HCT116 (cell line): ENCODE measurements at regions not wholly inside any gene's neighbourhood (a gene's known extent, or its start where the extent isn't known, plus 50 kb on each side); places are given as distances from the start of the nearest gene placed in this dataset.

Experiments used
- ATAC-seq: fragments of 200-7000 bp; cut with Tn5 transposase; 2 replicates; pipeline ENCODE4 v1.9.1; 2020; ENCODE audit warnings: mild to moderate bottlenecking, moderate library complexity
- BruUV-seq: library from RNA; stranded (reverse); fragments of 400-500 nt; replicated peaks from 2 replicates; lab custom pipeline; 2021; lab: Mats Ljungman, UMichigan
- CTCF ChIA-PET: fragments of 300-600 bp; sonication (Branson Sonifier 250); formaldehyde crosslinking; loops from one replicate; lab custom pipeline; 2021; ENCODE audit warnings: antibody characterized with exemption; lab: Charles Lee
- POLR2A ChIA-PET: fragments of 300-600, 350-600 bp; sonication (Branson Sonifier 250); formaldehyde crosslinking; loops from one replicate; lab custom pipeline; 2021; ENCODE audit warnings: antibody characterized with exemption; lab: Charles Lee
- RAD21 ChIA-PET, 2 experiments: fragments of 300-600 bp; sonication (Branson Sonifier 250); formaldehyde crosslinking; loops; one replicate each; lab custom pipeline; 2023; ENCODE audit warnings: low total read pairs in 2 of 2; ENCODE audit not compliant: uncharacterized antibody in 2 of 2, unreplicated experiment in 2 of 2, low non-redundant PET in 1 of 2; lab: Charles Lee
- DNase-seq: peaks from one replicate; pipeline ENCODE4 v3.0.0-alpha.2; 2010; ENCODE audit warnings: low read depth, low spot score
- H2AFZ ChIP-seq: fragments of 200-600 bp; shearing (Covaris generic), sonication (generic); 2 replicates; pipeline ENCODE4 v1.6.1; 2017; ENCODE audit warnings: low read depth, mixed run types, mixed read lengths, antibody characterized with exemption, low read length; ENCODE audit not compliant: poor library complexity, severe bottlenecking
- H3K27ac ChIP-seq: 2 replicates; pipeline ENCODE4 v1.5.1; 2012; ENCODE audit warnings: low read depth, low read length
- H3K27me3 ChIP-seq: fragments of 200-600 bp; sonication (generic); 2 replicates; pipeline ENCODE4 v1.6.1; 2016; ENCODE audit warnings: mixed run types, low read length, mixed read lengths; ENCODE audit not compliant: insufficient read depth
- H3K36me3 ChIP-seq, 2 experiments: fragments of 200-500 bp in 1 of 2; fragments of 200-600 bp in 1 of 2; sonication (Bioruptor generic) in 1 of 2; sonication (generic) in 1 of 2; 2 replicates each; pipeline versions ENCODE4 v1.5.1 to v1.6.1; 2014 to 2016; ENCODE audit warnings: low read length in 2 of 2, inconsistent platforms in 1 of 2, mixed read lengths in 1 of 2, mixed run types in 1 of 2; ENCODE audit not compliant: insufficient read depth in 2 of 2, control insufficient read depth in 1 of 2
- H3K4me1 ChIP-seq, 2 experiments: fragments of 200-600 bp in 1 of 2; sonication (generic) in 1 of 2; 2 replicates each; pipeline versions ENCODE4 v1.5.1 to v1.6.1; 2012 to 2017; ENCODE audit warnings: low read length in 2 of 2, inconsistent platforms in 1 of 2, mild to moderate bottlenecking in 1 of 2, mixed read lengths in 1 of 2, mixed run types in 1 of 2, moderate library complexity in 1 of 2; ENCODE audit not compliant: insufficient read depth in 2 of 2, control insufficient read depth in 1 of 2
- H3K4me2 ChIP-seq: fragments of 200-600 bp; sonication (generic); 2 replicates; pipeline ENCODE4 v1.6.1; 2017; ENCODE audit warnings: mixed run types, low read length, mixed read lengths
- H3K4me3 ChIP-seq, 2 experiments: fragments of 200-600 bp in 1 of 2; sonication (generic) in 1 of 2; replicated peaks in 1 of 2; 2 replicates each; pipeline ENCODE4 v1.5.1; 2011 to 2016; ENCODE audit warnings: low read length in 2 of 2, control low read depth in 1 of 2, low read depth in 1 of 2, mild to moderate bottlenecking in 1 of 2, mixed read lengths in 1 of 2, mixed run types in 1 of 2
- H3K79me2 ChIP-seq: fragments of 200-600 bp; sonication (generic); 2 replicates; pipeline ENCODE4 v1.6.1; 2017; ENCODE audit warnings: mild to moderate bottlenecking, mixed run types, low read length, moderate library complexity, mixed read lengths; ENCODE audit not compliant: insufficient read depth
- H3K9ac ChIP-seq: fragments of 200-600 bp; sonication (generic); 2 replicates; pipeline ENCODE4 v1.6.1; 2016; ENCODE audit warnings: low read length, mixed read lengths
- H3K9me2 ChIP-seq: fragments of 200-600 bp; sonication (generic), shearing (Covaris generic); 2 replicates; pipeline ENCODE4 v1.6.1; 2017; ENCODE audit warnings: mixed run types, mild to moderate bottlenecking, moderate library complexity; ENCODE audit not compliant: insufficient read depth
- H3K9me3 ChIP-seq, 2 experiments: fragments of 200-500 bp in 1 of 2; fragments of 200-600 bp in 1 of 2; sonication (Bioruptor generic) in 1 of 2; sonication (generic) in 1 of 2; 2 replicates each; pipeline ENCODE4 v1.6.1; 2014 to 2017; ENCODE audit warnings: low read length in 2 of 2, mixed read lengths in 2 of 2, inconsistent platforms in 1 of 2, low read depth in 1 of 2, mild to moderate bottlenecking in 1 of 2, mixed run types in 1 of 2, moderate library complexity in 1 of 2; ENCODE audit not compliant: control insufficient read depth in 1 of 2, insufficient read depth in 1 of 2
- H4K20me1 ChIP-seq: fragments of 200-600 bp; sonication (generic), shearing (Covaris generic); 2 replicates; pipeline ENCODE4 v1.6.1; 2017; ENCODE audit warnings: mixed run types, mild to moderate bottlenecking, moderate library complexity; ENCODE audit not compliant: insufficient read depth
- ATF3 ChIP-seq: IDR thresholded peaks from 2 replicates; pipeline ENCODE4 v1.6.1; 2012
- CBX3 ChIP-seq: IDR thresholded peaks from 2 replicates; pipeline ENCODE4 v1.6.1; 2012; ENCODE audit warnings: low read depth
- CTCF ChIP-seq, 3 experiments: fragments of 200-600 bp in 1 of 3; sonication (generic) in 1 of 3; IDR thresholded peaks in 2 of 3; conservative IDR thresholded peaks in 1 of 3; 2 replicates each; pipeline ENCODE4 v1.5.1; 2012 to 2017; ENCODE audit warnings: low read depth in 2 of 3, low read length in 2 of 3, antibody characterized with exemption in 1 of 3, borderline replicate concordance in 1 of 3, control low read depth in 1 of 3, mild to moderate bottlenecking in 1 of 3, mixed read lengths in 1 of 3, mixed run types in 1 of 3, moderate library complexity in 1 of 3; ENCODE audit not compliant: insufficient read depth in 1 of 3
- EGR1 ChIP-seq: IDR thresholded peaks from 2 replicates; pipeline ENCODE4 v1.6.1; 2012; ENCODE audit warnings: low read depth
- EZH2 ChIP-seq: fragments of 200-600 bp; sonication (generic); IDR thresholded peaks from 2 replicates; pipeline ENCODE4 v1.6.1; 2017; ENCODE audit warnings: antibody characterized with exemption, mixed run types
- EZH2phosphoT487 ChIP-seq: fragments of 200-600 bp; IDR thresholded peaks from 2 replicates; pipeline ENCODE4 v1.6.1; 2018; ENCODE audit warnings: antibody characterized with exemption, borderline replicate concordance
- FOSL1 ChIP-seq: IDR thresholded peaks from 2 replicates; pipeline ENCODE4 v1.6.1; 2012; ENCODE audit warnings: low read depth
- MAX ChIP-seq: IDR thresholded peaks from 2 replicates; pipeline ENCODE4 v1.6.1; 2012
- POLR2AphosphoS5 ChIP-seq: IDR thresholded peaks from 2 replicates; pipeline ENCODE4 v1.6.1; 2011; ENCODE audit warnings: mild to moderate bottlenecking, low read depth, low read length, moderate library complexity
- RAD21 ChIP-seq: IDR thresholded peaks from 2 replicates; pipeline ENCODE4 v1.6.1; 2012; ENCODE audit warnings: low read depth, mild to moderate bottlenecking
- SIN3A ChIP-seq: IDR thresholded peaks from 2 replicates; pipeline ENCODE4 v1.6.1; 2012; ENCODE audit warnings: low read depth
- SP1 ChIP-seq: IDR thresholded peaks from 2 replicates; pipeline ENCODE4 v1.6.1; 2012; ENCODE audit warnings: low read depth
- TCF7L2 ChIP-seq: IDR thresholded peaks from 2 replicates; pipeline ENCODE4 v1.7.0; 2011; ENCODE audit warnings: borderline replicate concordance, inconsistent platforms; ENCODE audit not compliant: insufficient read depth, insufficient read length; ENCODE audit errors: extremely low read depth
- YY1 ChIP-seq: IDR thresholded peaks from 2 replicates; pipeline ENCODE4 v1.6.1; 2011; ENCODE audit warnings: low read length, low read depth, moderate library complexity, mild to moderate bottlenecking; ENCODE audit not compliant: insufficient replicate concordance; ENCODE audit errors: extremely low read depth
- ZFX ChIP-seq: fragments of 450-650 bp; IDR thresholded peaks from 2 replicates; pipeline ENCODE4 v1.6.1; 2017
- ZNF274 ChIP-seq: fragments of 200-500 bp; sonication (Bioruptor generic); IDR thresholded peaks from 2 replicates; pipeline ENCODE4 v1.6.1; 2014; ENCODE audit warnings: mild to moderate bottlenecking, low read depth, low read length, inconsistent platforms
- intact Hi-C: fragments of 100-400 bp; cut with micrococcal nuclease; formaldehyde crosslinking; loops from 2 replicates; pipeline ENCODE4 v1.10.0; 2022
- TF ChIP-seq, protein P1 (sequence below): IDR thresholded peaks from 2 replicates; pipeline ENCODE4 v1.6.1; 2011; ENCODE audit warnings: mild to moderate bottlenecking, low read length, moderate library complexity; ENCODE audit not compliant: insufficient replicate concordance; ENCODE audit errors: extremely low read depth

- no peak for ATAC-seq
- intact Hi-C loops, result no loop called here
- Histone ChIP-seq H2AFZ (no peak overlapping the region), H3K36me3 (no peaks in the 10 kb centered on the region), H3K9ac (no peak overlapping the region), H3K4me2 (no peak overlapping the region), H3K4me1 (no peaks in the 10 kb centered on the region), H3K27me3 (no peaks in the 10 kb centered on the region), H3K9me2 (no peaks in the 10 kb centered on the region), H3K9me3 (no peaks in the 10 kb centered on the region), H3K4me3 (no peak overlapping the region), H4K20me1 (no peaks in the 10 kb centered on the region), H3K27ac (no peak overlapping the region), H3K79me2 (no peaks in the 10 kb centered on the region)
- BruUV-seq, result no TSS peak
- RAD21 ChIA-PET, result no interaction called here
- DNase-seq, result no peak
- no peak for TF ChIP-seq EGR1
- TF ChIP-seq SP1, result no peak
- no peak for TF ChIP-seq TCF7L2
- no peak for TF ChIP-seq ATF3
- no peak for TF ChIP-seq ZFX
- no peak for TF ChIP-seq EZH2phosphoT487
- TF ChIP-seq ZNF274, result no peak
- TF ChIP-seq, protein P1, sequence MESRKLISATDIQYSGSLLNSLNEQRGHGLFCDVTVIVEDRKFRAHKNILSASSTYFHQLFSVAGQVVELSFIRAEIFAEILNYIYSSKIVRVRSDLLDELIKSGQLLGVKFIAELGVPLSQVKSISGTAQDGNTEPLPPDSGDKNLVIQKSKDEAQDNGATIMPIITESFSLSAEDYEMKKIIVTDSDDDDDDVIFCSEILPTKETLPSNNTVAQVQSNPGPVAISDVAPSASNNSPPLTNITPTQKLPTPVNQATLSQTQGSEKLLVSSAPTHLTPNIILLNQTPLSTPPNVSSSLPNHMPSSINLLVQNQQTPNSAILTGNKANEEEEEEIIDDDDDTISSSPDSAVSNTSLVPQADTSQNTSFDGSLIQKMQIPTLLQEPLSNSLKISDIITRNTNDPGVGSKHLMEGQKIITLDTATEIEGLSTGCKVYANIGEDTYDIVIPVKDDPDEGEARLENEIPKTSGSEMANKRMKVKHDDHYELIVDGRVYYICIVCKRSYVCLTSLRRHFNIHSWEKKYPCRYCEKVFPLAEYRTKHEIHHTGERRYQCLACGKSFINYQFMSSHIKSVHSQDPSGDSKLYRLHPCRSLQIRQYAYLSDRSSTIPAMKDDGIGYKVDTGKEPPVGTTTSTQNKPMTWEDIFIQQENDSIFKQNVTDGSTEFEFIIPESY, result no peak
- TF ChIP-seq CBX3, result no peak
- TF ChIP-seq POLR2AphosphoS5, result no peak
- no peak for TF ChIP-seq EZH2
- no peak for TF ChIP-seq RAD21
- no peak for TF ChIP-seq MAX
- no peak for TF ChIP-seq YY1
- TF ChIP-seq SIN3A, result no peak
- no peak for TF ChIP-seq FOSL1
- no peak for TF ChIP-seq CTCF (IDR thresholded peaks at IDR 0.05 in 2 of 3, conservative IDR thresholded peaks at IDR 0.05 in 1 of 3; ENCODE audit: borderline replicate concordance in 1 of 3, insufficient read depth in 1 of 3, low read depth in 2 of 3, low read length in 2 of 3)
- POLR2A ChIA-PET, result no interaction called here
- CTCF ChIA-PET, result no interaction called here
These were observed 384.9 kb downstream of the KCNRG start for GRCh38 chr13:50400035-50400726.
